Amniotic epithelial cell (primary cell): ENCODE measurements at regions not wholly inside any gene's neighbourhood (a gene's known extent, or its start where the extent isn't known, plus 50 kb on each side); places are given as distances from the start of the nearest gene placed in this dataset.
"Not testable (repeated sequence)": the region's sequence is repeated elsewhere in the genome, so short reads cannot be mapped to it uniquely, and the experiment has no call there.

ENCODE experiments used
- DNase-seq: peaks from one replicate; pipeline ENCODE4 v3.0.0-alpha.2; 2010; ENCODE audit warnings: low read depth

DNA sequence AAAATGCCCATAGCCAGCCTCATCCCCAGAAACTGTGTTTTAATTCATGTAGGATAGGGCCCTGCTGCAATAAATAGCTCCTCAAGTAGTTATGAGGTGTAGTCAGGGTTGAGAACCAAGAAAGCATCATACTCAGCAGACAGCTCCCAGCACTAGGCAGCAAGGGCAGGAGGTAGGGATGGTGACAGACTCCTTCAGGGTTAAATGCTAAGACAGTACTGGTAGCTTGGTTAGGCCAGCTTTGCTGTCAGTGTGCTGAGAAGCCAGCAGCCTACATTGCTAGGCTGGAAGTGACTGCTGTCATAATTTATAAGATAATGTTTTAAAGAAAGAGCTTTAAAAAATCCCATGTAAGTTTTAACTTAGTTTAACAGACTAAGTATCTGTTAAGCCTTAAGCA lies 113.9 kb upstream of the IMMP2L start:
- no peak for DNase-seq

DNA sequence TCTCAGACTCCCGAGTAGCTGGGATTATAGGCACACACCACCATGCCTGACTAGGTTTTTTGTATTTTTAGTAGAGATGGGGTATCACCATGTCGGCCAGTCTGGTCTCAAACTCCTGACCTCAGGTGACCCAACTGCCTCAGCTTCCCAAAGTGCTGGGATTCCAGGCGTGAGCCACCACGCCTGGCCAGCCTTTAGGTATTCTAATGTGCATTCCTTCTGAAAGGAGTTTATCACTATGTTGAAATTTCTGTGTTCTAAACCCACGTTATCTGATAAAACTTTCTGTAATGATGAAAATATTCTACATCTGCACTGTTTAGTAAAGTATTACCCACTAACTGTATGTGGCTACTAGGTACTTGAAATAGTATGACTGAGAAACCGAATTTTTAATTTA lies 110.6 kb upstream of the IMMP2L start:
- DNase-seq = peak; percentile 16

DNA sequence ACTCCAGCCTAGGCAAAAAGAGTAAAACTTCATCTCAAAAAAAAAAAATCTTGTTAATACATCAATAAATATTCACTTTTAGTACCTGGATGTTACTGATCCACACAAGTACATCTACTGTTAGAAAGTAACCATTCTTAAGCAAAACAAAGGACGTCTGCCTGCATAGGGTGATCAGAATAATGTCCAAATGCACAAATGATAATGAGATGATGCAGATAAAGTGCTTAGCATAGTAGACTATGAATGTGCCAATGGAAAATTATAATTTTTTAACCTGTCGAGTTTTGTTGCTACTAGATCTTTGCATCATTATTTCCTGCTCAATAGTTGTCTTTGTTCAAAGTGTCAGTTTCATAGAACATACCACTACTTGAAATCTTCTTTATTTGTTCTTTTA lies 109.6 kb upstream of the IMMP2L start:
- DNase-seq = no peak

DNA sequence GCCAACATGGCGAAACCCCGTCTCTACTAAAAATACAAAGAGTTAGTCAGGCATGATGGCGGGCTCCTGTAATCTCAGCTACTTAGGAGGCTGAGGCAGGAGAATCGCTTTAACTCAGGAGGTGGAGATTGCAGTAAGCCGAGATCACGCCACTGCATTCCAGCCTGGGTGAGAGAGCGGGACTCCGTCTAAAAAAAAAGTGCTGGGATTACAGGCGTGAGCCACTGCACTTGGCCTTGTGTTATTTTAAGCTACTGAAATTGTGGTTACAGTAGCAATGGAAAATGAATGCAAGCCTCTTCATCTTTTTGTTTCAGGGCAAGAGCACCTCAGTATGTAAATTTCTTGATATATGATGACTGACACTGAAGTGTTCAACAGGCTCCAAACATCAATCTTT lies 106.4 kb upstream of the IMMP2L start:
- DNase-seq = no peak

DNA sequence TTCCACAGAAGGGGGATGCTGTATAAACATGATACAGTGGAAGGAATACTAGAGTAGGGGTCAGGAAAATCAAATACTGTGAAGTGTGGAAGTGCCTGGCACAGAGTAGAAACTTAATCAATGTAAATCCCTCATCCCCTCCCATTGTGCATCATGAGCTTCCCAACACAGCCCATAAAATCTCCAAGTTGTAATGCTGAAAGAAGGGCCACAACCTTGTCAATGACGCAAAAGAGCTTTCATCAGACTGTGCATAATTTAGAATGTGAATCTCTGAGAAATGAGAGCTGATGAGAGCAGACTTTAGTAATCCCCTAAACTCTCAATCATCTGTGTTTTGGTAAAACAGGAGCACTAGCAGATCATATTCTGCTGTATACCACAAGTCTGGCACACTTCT lies 105.2 kb upstream of the IMMP2L start:
- no peak for DNase-seq

DNA sequence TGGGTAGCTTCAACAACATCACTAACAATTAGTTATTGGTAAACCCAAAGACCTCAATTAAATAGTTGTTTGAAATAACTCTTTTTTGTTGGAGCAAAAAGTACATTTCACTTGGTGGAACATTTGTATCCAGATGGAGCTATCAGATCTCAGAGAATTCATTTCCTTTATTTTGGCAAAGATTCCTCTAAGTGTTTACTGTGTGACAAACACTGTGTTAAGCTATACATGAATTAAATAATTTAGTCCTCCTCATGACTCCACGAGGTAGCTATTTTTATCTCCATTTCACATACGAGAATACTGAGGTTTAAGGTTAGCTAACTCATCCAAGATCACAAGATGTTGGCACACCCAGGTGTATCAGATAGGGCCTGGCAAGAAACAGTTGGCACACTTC lies 104.0 kb upstream of the IMMP2L start:
- no peak for DNase-seq

DNA sequence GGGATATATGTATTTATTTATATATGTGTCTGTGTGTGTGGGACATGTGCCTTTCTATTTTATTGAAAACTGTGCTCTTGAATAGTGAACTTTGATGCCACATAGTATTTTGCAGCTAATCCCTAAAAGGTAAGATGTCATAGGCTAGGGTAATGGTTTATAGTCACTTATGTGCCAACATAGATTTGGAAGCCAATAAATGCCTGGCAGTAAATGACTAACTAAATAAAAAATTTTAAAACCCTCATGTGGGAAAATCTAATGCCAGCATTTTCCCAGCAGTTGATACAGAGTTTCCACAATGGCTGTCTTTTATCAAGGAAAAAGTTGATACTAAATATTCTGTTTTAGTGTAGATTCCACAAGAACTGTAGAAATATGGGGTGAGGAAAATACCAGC lies 101.5 kb upstream of the IMMP2L start:
- no peak for DNase-seq

DNA sequence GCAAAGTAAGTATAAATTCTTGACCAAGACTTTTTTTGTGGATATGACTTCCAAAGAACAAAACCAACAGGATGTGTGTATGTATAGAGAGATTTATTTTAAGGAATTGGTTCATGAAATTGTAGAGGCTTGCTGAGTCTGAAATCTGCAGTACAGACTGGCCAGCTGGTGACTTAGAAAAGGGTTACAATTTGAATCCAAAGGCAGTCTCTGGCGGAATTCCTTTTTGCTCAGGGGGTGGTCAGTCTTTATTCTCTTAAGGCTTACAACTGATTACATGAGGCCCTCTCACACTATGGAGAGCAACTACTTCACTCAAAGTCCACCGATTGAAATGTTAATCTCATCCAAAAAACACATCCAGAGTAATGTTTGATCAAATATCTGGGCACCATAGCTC lies 100.1 kb upstream of the IMMP2L start:
- no peak for DNase-seq

DNA sequence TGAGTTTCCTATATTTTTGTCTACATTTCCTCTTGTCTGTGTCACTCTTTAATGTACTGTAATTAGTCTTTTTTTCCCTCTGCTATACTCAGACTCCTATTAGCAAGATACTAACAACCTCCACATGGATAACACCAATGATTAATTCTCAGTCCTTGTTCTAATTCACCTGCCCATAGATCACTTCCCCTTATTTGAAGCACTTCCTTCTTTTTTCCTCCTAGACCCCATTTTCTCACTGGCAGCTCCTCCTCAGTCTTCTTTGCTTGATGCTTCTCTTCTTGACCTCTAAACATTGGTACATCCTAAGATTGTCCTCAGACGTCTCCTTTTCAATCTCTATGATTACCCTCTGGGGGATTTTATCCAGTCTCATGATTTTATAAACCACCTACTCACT lies 98.2 kb upstream of the IMMP2L start:
- DNase-seq = no peak

DNA sequence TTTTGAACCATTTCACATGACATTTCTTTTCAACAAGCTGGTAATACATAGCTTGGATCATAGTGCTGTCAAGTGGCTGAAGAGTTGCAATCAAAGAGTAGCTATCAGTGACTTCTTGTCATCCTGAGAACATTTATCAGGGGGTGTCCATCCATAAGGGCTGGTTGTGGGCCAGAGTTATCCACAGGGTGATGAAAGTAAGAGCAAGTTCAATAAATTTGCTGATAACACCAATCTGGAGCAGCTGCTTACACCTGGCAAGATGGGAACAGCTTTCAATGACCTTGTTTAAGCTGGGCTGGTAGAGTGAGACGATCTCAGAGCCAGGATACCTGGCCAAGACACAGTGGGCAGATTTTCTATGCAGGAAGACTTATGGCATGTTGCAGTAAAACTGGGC lies 96.3 kb upstream of the IMMP2L start:
- no peak for DNase-seq

DNA sequence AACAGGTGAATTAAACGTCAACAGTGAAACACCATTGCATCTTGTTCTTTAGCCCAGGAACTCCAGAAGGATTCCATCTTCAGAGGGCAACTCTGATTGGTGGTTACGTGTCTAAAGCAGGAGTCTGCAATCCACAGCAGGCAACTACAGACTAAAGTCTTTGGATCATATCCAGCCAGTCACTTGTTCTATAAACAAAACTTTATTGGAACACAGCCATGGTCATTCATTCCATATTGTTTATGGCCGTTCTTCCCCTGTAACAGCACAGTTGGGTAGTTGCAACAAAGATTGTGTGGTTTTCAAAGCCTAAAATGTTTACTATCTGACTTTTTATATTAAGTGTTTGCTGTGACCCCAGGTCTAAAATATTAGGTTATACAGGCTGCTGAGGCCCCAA lies 94.7 kb upstream of the IMMP2L start:
- no peak for DNase-seq

DNA sequence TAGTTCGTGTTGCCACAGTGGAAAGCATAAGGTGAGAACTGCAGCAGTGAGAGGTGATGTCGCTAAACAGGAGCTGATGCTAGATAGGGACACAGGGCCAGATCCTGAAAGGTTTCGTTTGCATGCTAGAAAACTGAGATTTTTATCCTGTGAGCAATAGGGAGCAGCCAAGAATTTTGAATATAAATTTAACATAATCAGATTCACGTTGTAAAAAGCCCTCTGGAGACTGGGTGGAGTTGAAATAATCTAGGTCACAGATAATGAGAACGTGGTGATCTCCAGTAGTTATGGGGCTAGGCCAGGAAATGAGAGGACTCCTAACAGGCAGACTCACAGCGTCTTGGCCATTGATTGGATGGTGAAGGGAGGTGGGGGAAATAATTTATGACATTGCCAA lies 92.1 kb upstream of the IMMP2L start:
- no peak for DNase-seq

DNA sequence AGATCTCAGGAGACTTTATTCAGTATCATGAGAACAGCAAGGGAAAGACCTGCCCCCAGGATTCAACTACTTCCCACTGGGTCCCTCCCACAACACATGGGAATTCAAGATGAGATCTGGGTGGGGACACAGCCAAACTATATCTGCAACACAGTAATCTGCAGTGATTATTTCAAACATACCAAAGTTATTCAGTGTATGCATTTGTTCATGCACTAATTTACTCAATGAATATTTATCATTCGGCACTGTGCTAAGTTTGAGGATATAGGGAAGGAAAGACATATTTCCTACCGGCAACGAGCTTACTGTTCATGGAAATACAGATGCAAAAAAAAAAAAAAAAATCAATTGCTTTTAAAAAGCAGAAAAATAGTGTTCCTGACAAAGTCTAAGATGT lies 91.6 kb upstream of the IMMP2L start:
- DNase-seq = no peak

DNA sequence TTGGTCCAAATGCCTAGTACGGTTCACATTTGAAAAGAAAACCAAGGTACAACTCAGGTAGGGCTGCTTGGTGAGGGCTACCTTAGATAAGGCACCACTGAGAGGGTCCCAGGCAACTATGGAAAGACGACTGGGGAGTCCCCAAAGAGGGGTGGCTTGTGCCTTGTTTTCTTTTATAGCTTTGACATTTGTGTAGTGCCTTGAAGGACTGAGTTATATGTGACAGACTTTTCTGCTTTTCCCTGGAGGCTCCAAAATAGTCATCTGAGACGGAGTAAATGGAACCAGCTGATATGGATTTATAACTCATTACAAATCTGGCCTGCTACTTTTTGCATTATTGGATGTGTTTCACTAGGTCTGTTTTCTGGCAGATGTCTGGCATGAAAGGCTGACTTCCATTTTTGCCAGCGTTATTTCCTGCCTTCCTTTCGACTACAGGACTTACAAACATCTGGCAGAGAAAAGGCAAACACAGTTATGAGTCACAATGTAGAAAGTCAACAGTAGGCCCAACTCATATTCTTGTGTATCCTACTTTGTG lies 88.2 kb upstream of the IMMP2L start:
- no peak for DNase-seq

DNA sequence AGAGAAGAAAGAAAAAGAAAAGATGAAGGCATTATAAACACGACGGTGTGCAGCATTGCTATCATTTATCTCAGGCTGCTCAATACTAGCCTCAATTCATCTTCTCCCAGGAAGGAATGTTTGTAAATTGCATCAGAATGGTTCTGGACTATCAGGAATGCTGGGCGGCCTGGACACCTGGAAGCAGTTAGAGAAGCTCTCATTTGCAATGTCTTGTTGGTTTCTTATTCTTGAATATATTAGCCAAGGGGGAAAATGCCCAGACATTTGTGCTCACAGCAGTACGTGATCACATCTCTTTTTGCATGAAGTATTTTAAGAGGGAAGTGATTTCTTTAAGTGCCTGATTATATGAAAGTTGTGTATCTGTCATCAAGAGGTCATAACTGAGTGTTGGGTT lies 85.6 kb upstream of the IMMP2L start:
- DNase-seq = no peak

DNA sequence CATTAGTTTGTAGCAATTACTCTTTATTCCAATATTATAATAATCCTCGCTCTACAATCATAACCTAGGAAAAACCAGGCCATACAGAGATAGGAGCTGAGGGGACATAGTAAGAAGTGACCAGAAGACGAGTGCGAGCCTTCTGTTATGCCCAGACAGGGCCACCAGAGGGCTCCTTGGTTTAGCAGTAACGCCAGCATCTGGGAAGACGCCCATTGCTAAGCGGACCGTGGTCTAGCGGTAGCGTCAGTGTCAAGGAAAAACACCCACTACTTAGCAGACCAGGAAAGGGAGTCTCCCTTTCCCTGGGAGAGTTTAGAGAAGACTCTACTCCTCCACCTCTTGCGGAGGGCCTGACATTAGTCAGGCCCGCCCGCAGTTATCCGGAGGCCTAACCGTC lies 82.3 kb upstream of the IMMP2L start:
- DNase-seq = not testable (repeated sequence)

DNA sequence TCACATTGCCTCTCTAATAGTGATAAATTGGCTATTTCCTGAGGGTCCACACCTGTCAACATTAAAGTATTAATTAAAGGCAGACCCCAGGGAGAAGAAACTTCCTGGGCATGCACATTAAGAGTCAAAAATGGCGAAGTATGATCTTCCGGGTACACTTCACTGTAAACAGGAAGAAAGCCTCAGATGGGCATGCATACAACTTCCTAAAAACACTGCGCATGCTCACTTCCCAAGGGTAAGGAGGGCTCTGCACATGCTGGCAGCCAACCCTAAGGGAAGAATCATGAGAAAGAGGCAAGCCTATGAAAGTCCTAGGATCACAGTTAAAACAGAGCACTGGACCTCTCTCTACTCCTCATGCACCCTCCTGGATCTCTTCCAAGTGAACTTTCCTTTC lies 80.1 kb upstream of the IMMP2L start:
- no peak for DNase-seq

DNA sequence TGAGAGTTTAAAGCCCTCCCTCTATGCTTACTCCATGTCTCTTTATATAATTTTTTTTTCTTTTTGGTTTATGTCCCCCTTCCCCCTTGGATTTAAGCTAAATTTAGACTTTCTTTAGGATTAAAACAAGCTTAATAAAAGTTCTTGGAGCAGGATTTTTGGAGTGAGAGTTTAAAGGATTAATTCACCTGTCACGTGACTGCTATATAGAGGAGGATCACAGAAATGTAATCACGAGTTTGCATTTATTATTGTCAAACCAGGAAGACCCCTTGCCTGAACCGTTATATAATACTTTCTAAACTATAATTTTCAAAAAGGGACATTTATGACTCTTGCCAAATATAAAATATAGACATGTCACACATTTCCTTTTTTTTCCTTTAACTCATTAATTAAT lies 78.1 kb upstream of the IMMP2L start:
- DNase-seq = no peak

DNA sequence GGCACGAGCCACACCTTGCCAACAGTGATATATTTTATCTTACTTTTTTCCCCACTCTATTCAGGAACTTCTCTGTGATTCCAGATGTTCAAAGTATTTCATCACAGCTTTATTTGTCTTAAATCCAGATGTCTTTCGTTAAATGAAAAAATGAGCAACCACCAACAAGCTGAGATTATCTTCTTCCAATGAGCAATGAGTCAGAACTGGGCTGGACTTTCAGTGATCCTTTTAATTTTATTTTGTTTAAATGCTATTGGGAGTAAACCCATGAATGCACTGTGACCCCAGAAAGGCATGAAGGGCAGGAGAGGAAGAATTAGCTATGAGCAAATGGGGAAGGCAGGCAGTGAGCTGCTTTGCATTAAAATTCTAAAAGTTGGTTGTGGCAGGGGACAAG lies 77.6 kb upstream of the IMMP2L start:
- peak; percentile 1 for DNase-seq

DNA sequence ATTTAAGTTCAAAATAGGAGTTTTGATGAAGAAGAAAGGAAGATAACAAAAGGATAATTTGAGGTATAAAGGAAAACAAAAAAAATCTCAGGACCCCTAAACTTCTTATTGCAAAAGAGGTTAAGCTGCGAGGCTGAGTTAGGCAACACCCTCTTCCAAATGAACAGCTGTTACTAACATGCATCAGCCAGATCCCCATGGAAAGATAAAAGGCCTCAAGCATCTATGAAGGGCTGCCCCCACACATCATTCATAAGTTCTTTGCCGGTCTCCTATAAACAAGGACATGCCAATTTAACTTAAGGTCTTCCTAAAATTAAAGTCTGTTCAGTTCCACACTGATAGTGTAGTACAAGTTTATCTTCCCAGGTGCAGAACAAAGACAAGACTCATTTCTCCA lies 75.8 kb upstream of the IMMP2L start:
- peak; percentile 0 for DNase-seq

DNA sequence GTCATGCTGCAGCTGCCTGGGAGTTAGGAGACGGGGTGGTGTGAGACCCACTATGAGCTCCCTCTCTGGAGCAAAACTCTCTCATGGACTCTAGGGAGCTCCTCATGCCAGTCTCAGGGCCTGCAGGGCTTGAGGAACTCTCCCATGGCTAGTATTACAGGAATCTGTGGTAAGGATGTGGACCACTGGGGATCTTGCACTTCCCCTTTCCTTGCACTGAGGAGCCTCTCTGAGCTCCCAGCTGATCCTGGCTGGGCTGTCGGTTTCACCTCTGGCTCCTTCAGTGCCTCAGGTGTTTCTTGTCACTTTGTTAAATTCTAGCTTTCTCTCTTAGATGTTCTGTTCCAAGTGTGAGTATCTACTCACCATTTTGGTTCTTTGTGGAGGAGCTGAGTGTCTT lies 71.6 kb upstream of the IMMP2L start:
- no peak for DNase-seq

DNA sequence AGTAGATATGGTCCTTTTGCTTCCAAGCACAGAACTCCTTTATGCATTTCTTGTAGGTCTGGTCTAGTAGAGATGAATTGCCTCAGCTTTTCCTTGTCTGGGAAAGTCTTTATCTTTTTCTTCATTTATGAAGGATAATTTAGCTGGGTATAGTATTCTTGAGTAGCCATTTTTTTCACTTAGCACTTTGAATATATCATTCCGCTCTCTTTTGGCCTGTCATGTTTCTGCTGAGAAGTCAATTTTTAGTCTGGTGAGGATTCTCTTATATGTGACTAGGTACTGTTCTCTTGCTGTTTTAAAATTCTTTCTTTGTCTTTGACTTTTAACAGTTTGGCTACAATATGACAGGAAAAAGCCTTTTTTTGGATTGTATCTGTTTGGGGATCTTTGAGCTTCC lies 68.6 kb upstream of the IMMP2L start:
- no peak for DNase-seq

DNA sequence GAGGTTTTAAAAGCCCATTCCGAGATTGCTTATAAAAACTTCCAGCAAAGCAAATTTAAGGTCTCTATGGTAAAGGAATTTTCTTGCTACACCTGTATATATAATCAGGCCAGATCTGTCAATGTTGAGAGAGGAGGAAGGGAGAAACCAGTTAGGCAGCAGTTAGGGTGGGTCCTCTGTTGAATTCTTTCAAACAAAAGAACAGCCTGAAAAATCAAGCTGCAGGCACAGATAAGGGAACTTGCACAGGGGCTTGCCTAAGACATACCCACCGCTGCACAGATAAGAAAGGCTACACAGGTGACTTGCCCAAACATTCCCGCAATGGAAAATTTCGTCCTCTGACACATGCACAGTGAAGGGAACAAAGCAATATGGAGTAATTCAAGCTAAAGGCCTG lies 59.8 kb upstream of the IMMP2L start:
- no peak for DNase-seq
